ENCODE measurements at regions not wholly inside any gene's neighbourhood (a gene's known extent, or its start where the extent isn't known, plus 50 kb on each side); places are given as distances from the start of the nearest gene placed in this dataset.

GRCh38 chrX:39851745-39852455, 245.9 kb downstream of the BCOR start:
- Histone ChIP-seq H3K9ac (ENCODE audit: low read length) (no peak overlapping the region), H3K79me2 (ENCODE audit: low read length) (no peaks in the 10 kb centered on the region), H3K36me3 (replicated peaks; ENCODE audit: low read depth, low read length) (no peaks in the 10 kb centered on the region), H3K27me3 (ENCODE audit: low read depth, low read length) (no peaks in the 10 kb centered on the region), H2AFZ (ENCODE audit: low read depth, low read length) (no peak overlapping the region), H3K4me3 (ENCODE audit: low read length) (no peak overlapping the region), H3K4me1 (ENCODE audit: low read length) (peaks cover 36% of the 10 kb centered on the region), H3K9me3 (ENCODE audit: insufficient read depth, low read length) (no peaks in the 10 kb centered on the region), H3K27ac (ENCODE audit: low read length) (no peak overlapping the region), H3K4me2 (ENCODE audit: low read length) (no peak overlapping the region), H4K20me1 (ENCODE audit: insufficient read depth, low read length) (no peaks in the 10 kb centered on the region)
- TF ChIP-seq CTCF (IDR thresholded peaks at IDR 0.05; ENCODE audit: low read depth, low read length) = no peak

- Histone ChIP-seq H3K79me2 (ENCODE audit: low read length) (no peaks in the 10 kb centered on the region), H2AFZ (ENCODE audit: low read depth, low read length) (no peak overlapping the region), H4K20me1 (ENCODE audit: insufficient read depth, low read length) (no peaks in the 10 kb centered on the region), H3K9me3 (ENCODE audit: insufficient read depth, low read length) (no peaks in the 10 kb centered on the region), H3K4me3 (ENCODE audit: low read length) (no peak overlapping the region), H3K4me1 (ENCODE audit: low read length) (peaks cover 37% of the 10 kb centered on the region), H3K27me3 (ENCODE audit: low read depth, low read length) (no peaks in the 10 kb centered on the region), H3K36me3 (replicated peaks; ENCODE audit: low read depth, low read length) (no peaks in the 10 kb centered on the region), H3K9ac (ENCODE audit: low read length) (no peak overlapping the region), H3K4me2 (ENCODE audit: low read length) (no peak overlapping the region), H3K27ac (ENCODE audit: low read length) (no peak overlapping the region)
- no peak for TF ChIP-seq EZH2phosphoT487 (IDR thresholded peaks at IDR 0.05; ENCODE audit: low read depth)
- no peak for TF ChIP-seq CTCF (IDR thresholded peaks at IDR 0.05; ENCODE audit: low read depth, low read length)
Observed at GRCh38 chrX:39852491-39852890, 245.3 kb downstream of the BCOR start.

- Histone ChIP-seq H3K36me3 (replicated peaks; ENCODE audit: low read depth, low read length) (no peaks in the 10 kb centered on the region), H4K20me1 (ENCODE audit: insufficient read depth, low read length) (no peaks in the 10 kb centered on the region), H3K4me2 (ENCODE audit: low read length) (peak overlapping the region; percentile 91), H3K27me3 (ENCODE audit: low read depth, low read length) (no peaks in the 10 kb centered on the region), H3K9ac (ENCODE audit: low read length) (peak overlapping the region; percentile 86; the same call in 1 of the 2 replicates), H3K4me1 (ENCODE audit: low read length) (peaks cover 47% of the 10 kb centered on the region), H3K4me3 (ENCODE audit: low read length) (peak overlapping the region; percentile 74; the same call in 1 of the 2 replicates), H3K9me3 (ENCODE audit: insufficient read depth, low read length) (no peaks in the 10 kb centered on the region), H2AFZ (ENCODE audit: low read depth, low read length) (no peak overlapping the region), H3K79me2 (ENCODE audit: low read length) (no peaks in the 10 kb centered on the region), H3K27ac (ENCODE audit: low read length) (no peak overlapping the region)
- TF ChIP-seq EZH2phosphoT487 (IDR thresholded peaks at IDR 0.05; ENCODE audit: low read depth) (no peak), CTCF (IDR thresholded peaks at IDR 0.05; ENCODE audit: low read depth, low read length) (no peak)
Observed at GRCh38 chrX:39853417-39854030, 244.2 kb downstream of the BCOR start.

DNA sequence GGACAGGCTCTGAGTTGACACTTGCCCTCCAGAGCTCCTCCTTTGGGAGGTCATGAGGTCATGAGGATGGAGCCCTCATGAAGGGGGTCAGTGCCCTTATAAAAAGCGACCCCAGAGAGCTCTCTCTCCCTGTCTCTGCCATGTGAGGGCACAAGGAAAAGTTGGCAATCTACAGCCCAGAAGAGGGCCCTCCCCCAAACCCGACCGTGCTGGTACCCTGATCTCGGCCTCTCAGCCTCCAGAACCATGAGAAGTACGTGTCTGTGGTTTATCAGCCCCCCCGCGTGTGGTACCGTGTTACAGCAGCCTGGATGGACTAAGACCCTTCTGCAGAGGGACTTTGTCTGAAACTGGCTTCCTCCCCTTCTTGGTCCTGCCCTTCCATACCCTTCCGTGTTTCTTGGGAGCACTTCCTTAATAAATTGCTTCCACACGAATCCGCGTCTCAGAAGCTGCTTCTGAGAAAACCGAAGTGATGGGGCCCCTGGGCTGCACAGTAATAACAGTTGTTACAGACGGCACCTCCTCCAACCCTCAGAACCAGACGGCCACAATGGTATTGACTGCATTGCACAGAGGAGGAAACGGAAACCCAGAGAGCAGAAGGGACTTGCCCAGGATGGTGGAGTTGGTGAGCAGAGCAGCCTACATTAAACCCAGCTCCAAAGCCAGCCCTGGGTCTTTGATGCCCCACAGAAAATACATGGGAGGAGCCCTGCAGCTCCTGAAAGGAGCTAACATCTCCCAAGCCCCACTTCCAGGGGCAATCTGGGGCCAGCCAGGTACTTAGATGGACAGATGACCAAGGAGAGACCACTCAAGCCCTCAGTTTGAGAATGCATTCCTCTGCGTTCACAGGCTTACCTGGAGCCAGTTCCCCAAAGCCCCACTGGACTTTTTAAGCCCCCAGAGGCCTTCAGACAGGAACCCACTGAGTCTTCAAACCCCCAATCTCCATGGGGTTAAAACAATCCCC, 242.7 kb downstream of the BCOR start:
- Histone ChIP-seq H3K36me3 (replicated peaks; ENCODE audit: low read depth, low read length) (no peaks in the 10 kb centered on the region), H3K9me3 (ENCODE audit: insufficient read depth, low read length) (no peaks in the 10 kb centered on the region), H2AFZ (ENCODE audit: low read depth, low read length) (no peak overlapping the region), H3K79me2 (ENCODE audit: low read length) (no peaks in the 10 kb centered on the region), H3K4me3 (ENCODE audit: low read length) (peak overlapping the region; percentile 74), H3K27ac (ENCODE audit: low read length) (peak overlapping the region; percentile 96), H3K27me3 (ENCODE audit: low read depth, low read length) (no peaks in the 10 kb centered on the region), H3K9ac (ENCODE audit: low read length) (peak overlapping the region; percentile 86), H4K20me1 (ENCODE audit: insufficient read depth, low read length) (no peaks in the 10 kb centered on the region), H3K4me1 (ENCODE audit: low read length) (peaks cover 54% of the 10 kb centered on the region), H3K4me2 (ENCODE audit: low read length) (peak overlapping the region; percentile 91)
- no peak for TF ChIP-seq CTCF (IDR thresholded peaks at IDR 0.05; ENCODE audit: low read depth, low read length)
- TF ChIP-seq EZH2phosphoT487 (IDR thresholded peaks at IDR 0.05; ENCODE audit: low read depth) = no peak

All from OCI-LY3 (cell line).